HEK293 (cell line): ENCODE measurements at regions not wholly inside any gene's neighbourhood (a gene's known extent, or its start where the extent isn't known, plus 50 kb on each side); places are given as distances from the start of the nearest gene placed in this dataset.

ENCODE experiments used
- KLF16 ChIP-seq: fragments of 450-650 bp; formaldehyde crosslinking; IDR thresholded peaks from 2 replicates; pipeline ENCODE4 v1.5.1; 2017; ENCODE audit warnings: missing biosample characterization, missing genetic modification characterization
- OSR2 ChIP-seq: fragments of 450-650 bp; formaldehyde crosslinking; IDR thresholded peaks from 2 replicates; pipeline ENCODE4 v1.5.1; 2016; ENCODE audit warnings: missing biosample characterization, missing genetic modification characterization
- TRIM28 ChIP-seq: IDR thresholded peaks from 2 replicates; pipeline ENCODE4 v1.6.1; 2011; ENCODE audit warnings: low read length, control low read depth, borderline replicate concordance
- YY1 ChIP-seq: fragments of 450-650 bp; formaldehyde crosslinking; IDR thresholded peaks from 2 replicates; pipeline ENCODE4 v1.5.1; 2018; ENCODE audit warnings: missing biosample characterization, missing genetic modification characterization
- ZNF114 ChIP-seq: fragments of 450-650 bp; formaldehyde crosslinking; IDR thresholded peaks from 2 replicates; pipeline ENCODE4 v1.5.0; 2017; ENCODE audit warnings: missing biosample characterization, missing genetic modification characterization
- ZNF654 ChIP-seq: fragments of 450-650 bp; formaldehyde crosslinking; IDR thresholded peaks from 2 replicates; pipeline ENCODE4 v1.5.1; 2016; ENCODE audit warnings: low read depth, missing biosample characterization, missing genetic modification characterization
- ZNF76 ChIP-seq: fragments of 450-650 bp; formaldehyde crosslinking; IDR thresholded peaks from 2 replicates; pipeline ENCODE4; 2016; ENCODE audit warnings: low read depth, missing biosample characterization, missing genetic modification characterization, borderline replicate concordance
- ZNF785 ChIP-seq: fragments of 450-650 bp; formaldehyde crosslinking; IDR thresholded peaks from 2 replicates; pipeline ENCODE4 v1.5.1; 2016; ENCODE audit warnings: missing biosample characterization, missing genetic modification characterization
- TF ChIP-seq, protein P1 (sequence below): fragments of 450-650 bp; formaldehyde crosslinking; IDR thresholded peaks from 2 replicates; pipeline ENCODE4 v1.5.1; 2016; ENCODE audit warnings: missing biosample characterization, missing genetic modification characterization

DNA sequence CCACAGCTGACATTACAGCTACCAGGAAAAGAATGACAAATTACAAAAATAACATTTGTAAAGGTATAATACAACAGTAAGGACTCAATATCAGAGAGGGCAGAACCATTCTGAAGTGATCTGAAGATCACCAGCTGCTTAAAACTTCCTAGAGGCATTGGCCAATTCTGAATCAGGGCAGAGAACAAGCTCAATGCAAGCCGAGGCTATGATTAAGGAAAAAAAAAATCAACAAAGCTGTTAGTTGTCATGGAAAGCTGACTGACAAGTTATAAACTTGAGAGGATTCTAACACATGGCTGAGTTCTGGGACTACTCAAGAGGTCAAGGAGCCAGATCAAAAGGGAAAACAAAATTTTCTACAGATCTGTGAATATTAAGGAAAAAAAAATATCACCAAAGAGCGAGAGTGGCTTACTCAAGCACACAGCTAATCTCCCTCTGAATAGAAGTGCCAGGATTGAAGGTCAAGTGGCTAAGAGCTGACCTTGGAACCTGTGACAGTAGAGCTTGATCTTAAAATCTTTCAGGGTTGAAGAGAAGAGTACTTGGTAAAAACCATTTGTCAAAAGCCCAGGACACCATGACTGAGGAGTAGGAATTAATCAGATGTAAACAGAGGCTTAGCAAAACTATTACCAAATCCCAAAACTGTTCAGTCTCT, 383.4 kb downstream of the USP25 start:
- TF ChIP-seq OSR2 (tag by site-specific recombination) = no peak
- TF ChIP-seq, protein P1, sequence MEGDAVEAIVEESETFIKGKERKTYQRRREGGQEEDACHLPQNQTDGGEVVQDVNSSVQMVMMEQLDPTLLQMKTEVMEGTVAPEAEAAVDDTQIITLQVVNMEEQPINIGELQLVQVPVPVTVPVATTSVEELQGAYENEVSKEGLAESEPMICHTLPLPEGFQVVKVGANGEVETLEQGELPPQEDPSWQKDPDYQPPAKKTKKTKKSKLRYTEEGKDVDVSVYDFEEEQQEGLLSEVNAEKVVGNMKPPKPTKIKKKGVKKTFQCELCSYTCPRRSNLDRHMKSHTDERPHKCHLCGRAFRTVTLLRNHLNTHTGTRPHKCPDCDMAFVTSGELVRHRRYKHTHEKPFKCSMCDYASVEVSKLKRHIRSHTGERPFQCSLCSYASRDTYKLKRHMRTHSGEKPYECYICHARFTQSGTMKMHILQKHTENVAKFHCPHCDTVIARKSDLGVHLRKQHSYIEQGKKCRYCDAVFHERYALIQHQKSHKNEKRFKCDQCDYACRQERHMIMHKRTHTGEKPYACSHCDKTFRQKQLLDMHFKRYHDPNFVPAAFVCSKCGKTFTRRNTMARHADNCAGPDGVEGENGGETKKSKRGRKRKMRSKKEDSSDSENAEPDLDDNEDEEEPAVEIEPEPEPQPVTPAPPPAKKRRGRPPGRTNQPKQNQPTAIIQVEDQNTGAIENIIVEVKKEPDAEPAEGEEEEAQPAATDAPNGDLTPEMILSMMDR (tag by site-specific recombination) = no peak
- TF ChIP-seq ZNF785 (tag by site-specific recombination) = no peak
- TF ChIP-seq TRIM28 = no peak
- no peak for TF ChIP-seq ZNF654
- TF ChIP-seq ZNF114 (tag by site-specific recombination) = no peak
- no peak for TF ChIP-seq ZNF76 (tag by site-specific recombination)
- no peak for TF ChIP-seq YY1 (tag by site-specific recombination)
- TF ChIP-seq KLF16 = no peak
